ENCODE measurements at regions not wholly inside any gene's neighbourhood (a gene's known extent, or its start where the extent isn't known, plus 50 kb on each side); places are given as distances from the start of the nearest gene placed in this dataset.
"Not testable (repeated sequence)": the region's sequence is repeated elsewhere in the genome, so short reads cannot be mapped to it uniquely, and the experiment has no call there.

- no peak for DNase-seq
These were observed 548.4 kb upstream of the BRINP3 start for GRCh38 chr1:191025896-191026642.

DNA sequence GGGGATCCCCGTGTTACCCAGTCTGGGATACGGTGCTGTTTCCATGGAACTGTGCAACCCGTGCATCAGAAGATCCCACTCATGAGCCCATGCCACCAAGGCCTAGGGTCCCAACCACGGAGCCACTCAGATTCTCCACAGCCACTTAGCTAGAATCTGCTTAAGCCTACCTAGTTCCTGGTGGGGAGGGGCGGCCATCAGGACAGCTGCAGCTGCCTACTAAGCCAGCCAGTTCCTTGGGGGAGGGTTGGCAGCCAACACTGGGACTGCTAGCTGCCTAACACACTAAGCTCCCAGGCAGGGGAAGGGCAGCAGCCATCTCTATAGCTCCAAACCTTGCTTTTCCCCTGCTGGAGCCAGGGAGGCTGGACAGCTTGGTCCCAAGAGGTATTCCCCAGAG is 549.2 kb upstream of the BRINP3 start:
- no peak for DNase-seq

DNA sequence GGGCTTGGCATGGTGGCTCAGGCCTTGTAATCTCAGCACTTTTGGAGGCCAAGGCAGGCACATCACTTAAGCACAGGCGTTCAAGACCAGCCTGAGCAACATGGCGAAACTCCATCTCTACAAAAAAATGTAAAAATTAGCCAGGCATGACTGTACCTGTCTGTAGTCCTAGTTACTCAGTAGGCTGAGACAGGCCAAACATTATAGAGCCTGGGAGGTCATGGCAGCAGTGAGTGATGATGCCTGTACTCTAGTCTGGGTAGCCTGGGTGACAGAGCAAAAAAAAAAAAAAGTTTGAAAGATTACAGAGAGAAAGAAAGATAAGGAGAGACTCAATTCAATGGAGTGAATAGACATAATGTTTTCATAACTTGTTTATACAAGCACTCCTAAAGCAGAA is 556.5 kb upstream of the BRINP3 start:
- DNase-seq = no peak

DNA sequence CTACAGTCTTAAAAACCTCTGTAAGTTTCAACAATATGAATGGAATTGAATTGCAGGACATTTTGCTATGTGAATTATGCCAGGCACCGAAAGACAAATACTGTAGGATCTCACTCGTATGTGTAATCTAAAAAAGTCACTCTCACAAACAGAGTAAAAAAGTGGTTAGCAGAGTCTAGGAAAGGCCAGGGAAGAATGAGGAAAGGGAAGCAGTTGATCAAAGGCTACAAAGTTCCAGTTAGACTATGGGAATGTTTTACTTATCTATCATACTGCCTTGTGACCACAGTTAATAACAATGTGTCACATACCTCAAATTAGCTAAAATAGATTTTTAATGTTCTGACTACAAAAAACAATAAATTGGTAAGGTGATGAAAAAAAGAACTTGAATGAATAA is 565.4 kb upstream of the BRINP3 start:
- DNase-seq = no peak

DNA sequence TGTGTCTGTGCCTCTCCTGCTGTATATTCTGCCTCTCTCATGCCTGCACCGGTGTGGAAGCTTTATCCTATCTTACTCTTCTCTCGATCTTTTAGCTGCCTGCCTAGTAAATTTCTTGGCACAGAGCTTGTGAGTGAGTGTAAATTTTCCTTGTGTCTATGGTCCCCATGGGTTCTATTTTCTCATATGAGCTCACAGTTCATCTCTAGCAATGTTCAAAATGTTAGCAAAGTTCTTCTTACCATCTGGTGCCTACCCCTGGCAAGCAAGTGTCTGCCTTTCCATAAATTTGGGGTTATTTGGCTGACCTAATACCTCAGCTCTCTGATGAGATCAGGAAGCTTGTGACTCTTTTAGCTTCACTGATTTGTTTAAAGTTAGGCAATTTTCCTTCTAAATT is 572.1 kb upstream of the BRINP3 start:
- DNase-seq = no peak

DNA sequence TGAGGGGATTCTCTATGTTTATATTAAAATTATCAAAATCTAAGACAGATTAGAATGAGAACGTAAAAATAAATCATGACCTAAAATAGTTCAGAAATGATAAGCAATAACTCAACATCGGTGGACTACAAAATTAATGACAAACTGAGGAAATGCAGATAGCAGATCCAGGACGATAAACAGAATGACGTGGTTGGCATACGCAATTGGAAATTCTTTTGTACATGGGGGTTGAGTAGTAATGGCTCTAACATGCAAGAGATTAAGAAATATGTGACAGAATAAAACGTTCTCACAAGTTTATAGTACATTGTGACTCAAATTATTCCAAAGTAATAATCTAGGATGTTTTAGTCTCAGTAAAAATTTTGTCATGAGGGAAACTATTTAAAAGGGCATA is 575.2 kb upstream of the BRINP3 start:
- DNase-seq = no peak

DNA sequence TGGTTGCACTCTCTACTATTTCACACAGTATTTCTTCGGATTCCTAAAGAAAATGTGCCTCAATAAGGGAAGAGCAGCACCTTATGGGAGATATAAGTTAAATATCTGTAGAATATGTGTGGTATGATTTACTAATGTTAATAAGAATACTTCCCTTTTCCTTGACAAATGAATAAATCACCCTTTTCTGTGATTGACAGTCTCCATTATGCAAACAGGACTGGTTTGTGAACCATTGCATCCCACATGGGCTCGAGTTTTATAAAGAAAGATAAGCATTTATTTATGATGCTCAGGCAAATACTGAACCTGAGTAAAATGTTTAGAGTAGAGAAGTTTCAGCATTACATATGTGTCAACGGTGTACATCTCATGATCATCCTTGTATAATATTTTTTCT is 587.7 kb upstream of the BRINP3 start:
- no peak for DNase-seq

GRCh38 chr1:191065771-191066170 is 588.1 kb upstream of the BRINP3 start:
- DNase-seq = no peak

DNA sequence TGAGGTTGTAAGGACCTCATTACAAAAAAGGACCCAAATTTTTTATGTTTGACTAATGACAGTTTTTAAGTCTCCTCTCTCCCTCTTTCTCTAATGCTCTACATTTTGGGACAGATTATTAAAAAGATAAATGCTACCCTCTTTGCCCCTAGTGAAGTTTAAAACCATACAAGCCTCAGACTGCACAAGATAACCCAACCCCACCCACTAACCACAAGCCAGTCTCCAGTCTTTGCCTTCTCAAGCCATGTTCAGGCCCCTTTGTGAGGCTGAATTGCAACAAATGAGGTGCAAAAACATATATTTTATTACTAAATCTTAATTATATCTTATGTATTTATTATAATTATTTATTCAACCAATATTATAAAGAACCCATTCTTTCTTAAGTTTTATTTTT is 597.2 kb upstream of the BRINP3 start:
- no peak for DNase-seq

DNA sequence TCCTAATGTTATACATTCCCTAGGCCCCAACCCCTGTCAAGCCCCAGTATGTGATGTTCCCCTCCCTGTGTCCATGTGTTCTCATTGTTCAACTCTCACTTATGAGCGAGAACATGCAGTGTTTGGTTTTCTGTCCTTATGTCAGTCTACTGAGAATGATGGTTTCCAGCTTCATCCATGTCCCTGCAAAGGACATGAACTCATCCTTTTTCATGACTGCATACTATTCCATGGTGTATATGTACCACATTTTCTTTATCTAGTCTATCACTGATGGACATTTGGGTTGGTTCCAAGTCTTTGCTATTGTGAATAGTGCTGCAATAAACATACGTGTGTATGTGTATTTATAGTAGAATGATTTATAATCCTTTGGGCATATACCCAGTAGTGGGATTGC is 605.4 kb upstream of the BRINP3 start:
- DNase-seq = not testable (repeated sequence)

DNA sequence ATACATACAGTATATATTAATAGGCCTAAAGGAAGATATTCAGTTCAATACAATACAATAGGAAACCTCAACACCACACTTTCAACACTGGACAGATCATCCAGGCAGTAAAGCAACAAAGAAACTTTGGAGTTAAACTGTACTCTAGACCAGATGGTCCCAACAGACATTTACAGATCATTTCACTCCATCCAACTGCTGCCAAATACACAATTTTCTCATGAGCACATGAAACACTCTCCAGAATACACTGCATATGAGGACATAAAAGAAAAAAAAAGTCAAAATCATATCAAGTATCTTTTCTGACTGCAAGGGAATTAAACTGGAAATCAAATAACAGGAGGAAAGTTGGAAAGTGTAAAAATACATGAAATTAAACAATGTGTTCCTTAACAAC is 607.5 kb upstream of the BRINP3 start:
- no peak for DNase-seq

DNA sequence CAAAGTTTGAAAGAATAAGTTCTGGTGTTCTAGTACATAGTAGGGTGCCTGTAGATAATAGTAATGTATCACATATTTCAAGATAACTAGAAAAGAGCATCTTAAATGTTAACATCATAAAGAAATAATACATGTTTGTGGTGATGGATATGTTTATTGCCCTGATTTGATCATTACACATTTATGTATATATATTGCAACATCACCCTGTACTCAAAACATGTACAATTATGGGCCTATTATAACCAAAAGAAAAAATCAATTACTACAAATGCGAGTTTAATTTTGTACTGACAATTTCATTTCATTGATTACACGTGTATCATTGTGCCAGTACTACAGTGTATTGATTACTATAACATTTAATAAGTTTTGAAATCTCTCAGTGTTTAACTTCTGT is 609.2 kb upstream of the BRINP3 start:
- no peak for DNase-seq

GRCh38 chr1:191096405-191096804 is 618.7 kb upstream of the BRINP3 start:
- DNase-seq = no peak

DNA sequence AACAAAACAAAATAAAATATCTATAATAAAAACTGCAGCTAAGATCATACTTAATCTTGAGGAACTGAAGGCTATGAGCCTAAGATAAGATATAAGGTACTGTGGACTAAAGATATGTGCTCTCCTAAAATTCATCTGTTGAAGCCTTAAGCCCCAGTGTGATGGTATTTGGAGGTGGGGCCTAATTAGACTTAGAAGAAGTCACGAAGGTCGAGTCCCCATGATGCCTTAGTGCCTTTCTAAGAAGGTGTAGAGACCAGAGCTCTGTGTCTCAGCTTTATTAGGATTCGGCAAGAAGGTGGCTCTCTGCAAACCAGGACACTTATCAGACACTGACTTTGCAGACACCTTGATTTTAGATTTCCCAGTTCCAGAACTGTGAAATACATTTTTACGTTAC is 622.0 kb upstream of the BRINP3 start:
- DNase-seq = no peak

DNA sequence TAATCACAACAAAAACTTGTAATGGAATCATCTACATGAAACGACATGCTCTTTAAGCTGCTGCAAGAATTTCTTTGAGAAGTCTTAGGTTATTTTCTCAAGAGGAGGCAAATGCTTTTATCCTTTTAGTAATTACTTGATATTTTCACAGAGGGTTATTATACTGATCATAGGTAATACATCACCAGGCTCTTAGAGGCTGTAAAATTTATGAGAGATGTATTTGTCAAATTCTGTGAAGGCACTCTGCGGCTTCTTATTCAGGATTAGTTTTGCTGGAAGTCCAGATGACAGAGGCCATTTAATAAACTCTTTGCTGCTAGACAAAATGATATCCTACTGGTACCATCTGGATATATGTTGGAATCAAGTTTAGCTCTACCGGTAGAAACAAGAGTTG is 624.3 kb upstream of the BRINP3 start:
- no peak for DNase-seq

GRCh38 chr1:191125950-191126349 is 648.3 kb upstream of the BRINP3 start:
- no peak for DNase-seq

DNA sequence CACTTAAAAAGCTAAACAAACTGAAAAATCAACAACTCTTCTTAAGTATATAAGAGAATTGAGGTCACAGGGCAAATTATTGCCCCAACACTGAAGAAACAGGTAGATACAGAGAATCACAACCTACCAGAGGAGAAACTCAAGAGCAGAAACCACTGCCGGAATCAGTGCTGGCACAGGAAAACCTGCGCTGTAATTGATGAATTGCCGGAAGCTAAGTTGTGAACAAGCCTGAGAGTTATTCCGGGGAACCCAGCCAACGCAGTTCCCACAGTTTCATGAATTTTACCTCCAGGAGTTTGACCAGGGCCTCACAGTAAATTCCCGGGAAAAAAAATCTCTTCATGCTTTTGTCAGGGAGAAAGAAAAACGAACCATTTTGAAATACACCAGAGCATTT is 657.1 kb upstream of the BRINP3 start:
- DNase-seq = peak; percentile 81

GRCh38 chr1:191140038-191140437 is 662.4 kb upstream of the BRINP3 start:
- DNase-seq = no peak

DNA sequence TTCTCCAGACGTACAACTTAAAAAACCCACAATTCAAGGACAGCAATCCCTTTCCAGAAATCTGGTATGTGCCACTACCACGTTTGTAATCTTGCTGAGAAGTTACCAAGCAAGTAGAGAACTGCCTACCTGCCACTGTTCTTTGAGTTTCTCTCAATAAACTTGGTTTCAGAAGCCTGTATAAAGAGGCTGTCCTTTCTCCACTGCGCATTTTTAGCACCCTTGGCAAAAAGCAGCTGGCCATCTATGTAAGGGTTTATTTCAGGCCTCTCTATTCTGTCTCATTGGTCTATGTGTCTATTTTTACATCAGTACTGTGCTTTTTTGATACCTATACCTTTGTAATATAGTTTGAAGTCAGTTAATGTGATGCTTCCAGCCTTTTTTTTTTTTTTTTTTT is 665.1 kb upstream of the BRINP3 start:
- no peak for DNase-seq

GRCh38 chr1:191145834-191146233 is 668.2 kb upstream of the BRINP3 start:
- DNase-seq = no peak

DNA sequence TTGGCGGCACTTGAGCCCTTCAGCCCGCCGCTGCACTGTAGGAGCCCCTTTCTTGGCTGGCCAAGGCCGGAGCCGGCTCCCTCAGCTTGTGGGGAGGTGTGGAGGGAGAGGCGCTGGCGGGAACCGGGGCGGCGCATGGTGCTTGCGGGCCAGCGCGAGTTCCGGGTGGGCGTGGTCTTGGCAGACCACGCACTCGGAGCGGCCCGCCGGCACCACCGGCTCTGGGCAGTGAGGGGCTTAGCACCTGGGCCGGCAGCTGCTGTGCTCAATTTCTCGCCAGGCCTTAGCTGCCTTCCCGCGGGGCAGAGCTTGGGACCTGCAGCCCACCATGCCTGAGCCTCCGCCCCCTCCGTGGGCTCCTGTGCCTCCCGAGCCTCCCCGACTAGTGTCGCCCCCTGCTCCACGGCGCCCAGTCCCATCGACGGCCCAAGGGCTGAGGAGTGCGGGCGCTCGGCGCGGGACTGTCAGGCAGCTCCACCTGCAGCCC is 673.7 kb upstream of the BRINP3 start:
- no peak for DNase-seq

DNA sequence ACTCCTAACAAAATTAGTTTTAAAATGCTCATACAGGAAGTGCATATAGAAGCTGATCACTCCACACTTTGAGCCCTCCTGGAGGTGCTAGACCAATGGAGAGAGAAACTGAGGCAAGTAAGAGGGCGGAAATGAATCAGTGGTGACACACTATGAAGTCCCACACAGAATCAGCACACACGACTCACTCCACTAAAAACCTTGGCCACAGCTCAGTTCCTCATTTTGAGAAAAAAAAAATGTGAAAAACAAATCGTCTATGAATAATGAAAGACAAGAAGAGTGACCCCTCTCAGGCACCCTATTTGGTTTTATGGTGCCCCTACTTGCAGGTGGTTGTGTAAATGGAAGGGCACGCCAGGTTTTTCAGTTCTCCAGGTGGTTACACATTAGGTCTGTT is 675.1 kb upstream of the BRINP3 start:
- no peak for DNase-seq

GRCh38 chr1:191155178-191155577 is 677.5 kb upstream of the BRINP3 start:
- DNase-seq = no peak

DNA sequence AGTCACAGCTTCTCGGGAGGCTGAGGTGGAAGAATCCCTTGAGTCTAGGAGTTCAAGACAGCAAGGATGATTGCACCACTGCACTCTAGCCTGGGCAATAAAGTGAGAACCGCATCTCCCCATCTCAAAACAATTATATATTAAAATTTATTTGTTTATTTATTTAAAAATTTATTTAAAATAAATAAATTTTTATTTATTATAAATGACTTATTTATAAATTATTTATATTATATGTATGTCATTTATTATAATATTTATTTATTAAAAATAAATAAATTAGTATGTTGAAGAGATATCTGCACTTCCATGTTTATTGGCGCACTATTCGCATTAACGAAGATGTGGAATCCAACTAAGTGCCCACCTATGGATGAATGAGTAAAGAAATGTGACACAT is 683.2 kb upstream of the BRINP3 start:
- no peak for DNase-seq

DNA sequence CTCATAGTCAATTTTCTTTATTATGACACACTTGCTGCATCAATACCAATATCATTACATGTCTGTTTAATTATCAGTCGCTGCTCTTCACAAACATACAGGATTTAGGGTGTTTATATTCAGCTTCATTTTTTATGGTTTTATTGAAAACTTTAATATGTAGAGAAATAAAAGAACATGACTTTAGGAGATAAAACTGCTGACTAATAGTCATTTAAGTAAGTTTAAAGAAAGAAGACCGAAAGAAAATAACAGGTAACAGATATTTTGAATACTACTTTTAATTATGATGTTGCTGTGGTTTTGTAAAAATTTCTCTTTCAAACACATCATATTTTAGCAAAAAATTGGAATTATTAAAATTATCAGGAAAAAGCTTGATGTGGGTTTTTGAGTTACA is 685.1 kb upstream of the BRINP3 start:
- no peak for DNase-seq
